ENCODE measurements at regions not wholly inside any gene's neighbourhood (a gene's known extent, or its start where the extent isn't known, plus 50 kb on each side); places are given as distances from the start of the nearest gene placed in this dataset.

DNA sequence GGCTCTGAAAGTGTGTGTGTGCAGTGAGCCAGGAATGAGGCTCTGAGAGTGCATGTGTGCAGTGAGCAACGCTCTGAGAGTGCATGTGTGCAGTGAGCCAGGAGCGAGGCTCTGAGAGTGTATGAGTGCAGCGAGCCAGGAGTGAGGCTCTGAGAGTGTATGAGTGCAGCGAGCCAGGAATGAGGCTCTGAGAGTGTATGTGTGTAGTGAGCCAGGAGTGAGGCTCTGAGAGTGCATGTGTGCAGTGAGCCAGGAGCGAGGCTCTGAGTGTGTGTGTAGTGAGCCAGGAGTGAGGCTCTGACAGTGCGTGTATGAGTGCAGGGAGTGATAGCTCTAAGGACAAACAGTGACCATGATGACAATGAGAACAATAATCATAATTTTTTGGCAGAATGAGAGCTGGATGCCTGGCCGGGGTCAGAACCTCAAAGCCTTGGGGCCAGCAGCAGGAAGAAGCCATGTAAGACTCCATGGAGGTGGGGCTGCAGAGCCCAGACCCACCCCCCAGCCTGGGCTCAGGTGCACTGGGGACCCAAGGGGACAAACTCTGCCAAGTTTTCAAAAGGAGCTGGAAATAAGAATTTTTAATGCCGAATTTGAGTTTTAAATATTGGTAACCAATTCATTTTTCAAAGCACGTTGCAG lies 85.7 kb upstream of the PRR20G start:
- Histone ChIP-seq H3K79me2 (replicated peaks; ENCODE audit: insufficient read depth, low read length) (no peaks in the 10 kb centered on the region), H3K9me3 (ENCODE audit: low read length) (no peaks in the 10 kb centered on the region), H3F3A (ENCODE audit: insufficient read depth, low read length, poor library complexity, severe bottlenecking) (no peaks in the 10 kb centered on the region), H3K4me2 (ENCODE audit: low read length) (no peak overlapping the region), H3K27ac (ENCODE audit: low read length) (peak overlapping the region; percentile 46), H2AFZ (ENCODE audit: low read depth, low read length) (no peak overlapping the region), H3K4me3 (ENCODE audit: low read length) (no peak overlapping the region), H3K9me2 (ENCODE audit: insufficient read depth, low read length) (no peaks in the 10 kb centered on the region), H3K36me3 (ENCODE audit: insufficient read depth, low read length) (no peaks in the 10 kb centered on the region), H4K20me1 (ENCODE audit: insufficient read depth) (no peaks in the 10 kb centered on the region), H3K27me3 (ENCODE audit: insufficient read depth, low read depth, low read length) (no peaks in the 10 kb centered on the region), H3K9ac (ENCODE audit: low read length) (peak overlapping the region; percentile 9)
- TF ChIP-seq POLR2AphosphoS5 (IDR thresholded peaks at IDR 0.05), result peak; percentile 48
- no peak for TF ChIP-seq EZH2 (IDR thresholded peaks at IDR 0.05; ENCODE audit: borderline replicate concordance, insufficient read depth, low read length, poor library complexity, severe bottlenecking)
- TF ChIP-seq, protein P1, sequence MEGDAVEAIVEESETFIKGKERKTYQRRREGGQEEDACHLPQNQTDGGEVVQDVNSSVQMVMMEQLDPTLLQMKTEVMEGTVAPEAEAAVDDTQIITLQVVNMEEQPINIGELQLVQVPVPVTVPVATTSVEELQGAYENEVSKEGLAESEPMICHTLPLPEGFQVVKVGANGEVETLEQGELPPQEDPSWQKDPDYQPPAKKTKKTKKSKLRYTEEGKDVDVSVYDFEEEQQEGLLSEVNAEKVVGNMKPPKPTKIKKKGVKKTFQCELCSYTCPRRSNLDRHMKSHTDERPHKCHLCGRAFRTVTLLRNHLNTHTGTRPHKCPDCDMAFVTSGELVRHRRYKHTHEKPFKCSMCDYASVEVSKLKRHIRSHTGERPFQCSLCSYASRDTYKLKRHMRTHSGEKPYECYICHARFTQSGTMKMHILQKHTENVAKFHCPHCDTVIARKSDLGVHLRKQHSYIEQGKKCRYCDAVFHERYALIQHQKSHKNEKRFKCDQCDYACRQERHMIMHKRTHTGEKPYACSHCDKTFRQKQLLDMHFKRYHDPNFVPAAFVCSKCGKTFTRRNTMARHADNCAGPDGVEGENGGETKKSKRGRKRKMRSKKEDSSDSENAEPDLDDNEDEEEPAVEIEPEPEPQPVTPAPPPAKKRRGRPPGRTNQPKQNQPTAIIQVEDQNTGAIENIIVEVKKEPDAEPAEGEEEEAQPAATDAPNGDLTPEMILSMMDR (IDR thresholded peaks at IDR 0.05; ENCODE audit: poor library complexity, severe bottlenecking), result no peak

DNA sequence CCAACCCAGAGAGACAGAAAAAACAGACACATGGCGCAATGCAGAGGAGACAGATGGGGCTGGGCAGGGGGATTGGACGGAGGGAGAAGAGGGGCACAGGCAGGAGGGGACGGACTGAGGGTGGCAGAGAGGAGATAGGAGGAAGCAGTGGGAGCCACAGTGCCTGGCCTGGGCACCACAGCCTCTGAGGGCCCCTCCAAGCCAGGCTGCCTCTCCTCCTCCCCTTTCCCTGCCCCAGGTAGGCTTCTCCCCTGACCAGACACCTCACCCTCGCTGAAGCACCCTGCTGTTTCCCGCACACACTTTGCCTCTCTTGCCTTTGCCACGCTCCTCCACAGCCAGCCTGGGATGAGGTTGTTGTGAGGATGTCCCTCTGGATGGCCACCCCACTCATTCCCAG lies 84.0 kb upstream of the PRR20G start:
- Histone ChIP-seq H3K79me2 (replicated peaks; ENCODE audit: insufficient read depth, low read length) (no peaks in the 10 kb centered on the region), H3K4me2 (ENCODE audit: low read length) (peak overlapping the region; percentile 88), H3K4me3 (ENCODE audit: low read length) (peak overlapping the region; percentile 53), H3K27ac (ENCODE audit: low read length) (peak overlapping the region; percentile 89), H3K9me2 (ENCODE audit: insufficient read depth, low read length) (no peaks in the 10 kb centered on the region), H3K9me3 (ENCODE audit: low read length) (no peaks in the 10 kb centered on the region), H4K20me1 (ENCODE audit: insufficient read depth) (no peaks in the 10 kb centered on the region), H3F3A (ENCODE audit: insufficient read depth, low read length, poor library complexity, severe bottlenecking) (no peaks in the 10 kb centered on the region), H3K36me3 (ENCODE audit: insufficient read depth, low read length) (no peaks in the 10 kb centered on the region), H2AFZ (ENCODE audit: low read depth, low read length) (peak overlapping the region; percentile 47), H3K27me3 (ENCODE audit: insufficient read depth, low read depth, low read length) (no peaks in the 10 kb centered on the region), H3K9ac (ENCODE audit: low read length) (peak overlapping the region; percentile 71)
- TF ChIP-seq, protein P1 (IDR thresholded peaks at IDR 0.05; ENCODE audit: poor library complexity, severe bottlenecking), result no peak
- TF ChIP-seq EP300 (conservative IDR thresholded peaks at IDR 0.05; ENCODE audit: poor library complexity, severe bottlenecking) (no peak), SMC3 (conservative IDR thresholded peaks at IDR 0.05; ENCODE audit: poor library complexity) (no peak), POLR2AphosphoS5 (IDR thresholded peaks at IDR 0.05) (no peak), TAF1 (IDR thresholded peaks at IDR 0.05; ENCODE audit: low read depth) (no peak), RAD21 (conservative IDR thresholded peaks at IDR 0.05) (no peak), MXI1 (conservative IDR thresholded peaks at IDR 0.05; ENCODE audit: poor library complexity, severe bottlenecking) (no peak), EZH2 (IDR thresholded peaks at IDR 0.05; ENCODE audit: borderline replicate concordance, insufficient read depth, low read length, poor library complexity, severe bottlenecking) (no peak)
- TF ChIP-seq, protein P2, sequence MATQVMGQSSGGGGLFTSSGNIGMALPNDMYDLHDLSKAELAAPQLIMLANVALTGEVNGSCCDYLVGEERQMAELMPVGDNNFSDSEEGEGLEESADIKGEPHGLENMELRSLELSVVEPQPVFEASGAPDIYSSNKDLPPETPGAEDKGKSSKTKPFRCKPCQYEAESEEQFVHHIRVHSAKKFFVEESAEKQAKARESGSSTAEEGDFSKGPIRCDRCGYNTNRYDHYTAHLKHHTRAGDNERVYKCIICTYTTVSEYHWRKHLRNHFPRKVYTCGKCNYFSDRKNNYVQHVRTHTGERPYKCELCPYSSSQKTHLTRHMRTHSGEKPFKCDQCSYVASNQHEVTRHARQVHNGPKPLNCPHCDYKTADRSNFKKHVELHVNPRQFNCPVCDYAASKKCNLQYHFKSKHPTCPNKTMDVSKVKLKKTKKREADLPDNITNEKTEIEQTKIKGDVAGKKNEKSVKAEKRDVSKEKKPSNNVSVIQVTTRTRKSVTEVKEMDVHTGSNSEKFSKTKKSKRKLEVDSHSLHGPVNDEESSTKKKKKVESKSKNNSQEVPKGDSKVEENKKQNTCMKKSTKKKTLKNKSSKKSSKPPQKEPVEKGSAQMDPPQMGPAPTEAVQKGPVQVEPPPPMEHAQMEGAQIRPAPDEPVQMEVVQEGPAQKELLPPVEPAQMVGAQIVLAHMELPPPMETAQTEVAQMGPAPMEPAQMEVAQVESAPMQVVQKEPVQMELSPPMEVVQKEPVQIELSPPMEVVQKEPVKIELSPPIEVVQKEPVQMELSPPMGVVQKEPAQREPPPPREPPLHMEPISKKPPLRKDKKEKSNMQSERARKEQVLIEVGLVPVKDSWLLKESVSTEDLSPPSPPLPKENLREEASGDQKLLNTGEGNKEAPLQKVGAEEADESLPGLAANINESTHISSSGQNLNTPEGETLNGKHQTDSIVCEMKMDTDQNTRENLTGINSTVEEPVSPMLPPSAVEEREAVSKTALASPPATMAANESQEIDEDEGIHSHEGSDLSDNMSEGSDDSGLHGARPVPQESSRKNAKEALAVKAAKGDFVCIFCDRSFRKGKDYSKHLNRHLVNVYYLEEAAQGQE (IDR thresholded peaks at IDR 0.05; ENCODE audit: borderline replicate concordance), result no peak

All from neural cell (in vitro differentiated cells).